ENCODE measurements at regions not wholly inside any gene's neighbourhood (a gene's known extent, or its start where the extent isn't known, plus 50 kb on each side); places are given as distances from the start of the nearest gene placed in this dataset.

- TF ChIP-seq CTCF (IDR thresholded peaks at IDR 0.05; ENCODE audit: unreplicated experiment in 3 of 3) = no peak
- no peaks in the 10 kb centered on the region for H3K36me3 Mint-ChIP-seq (ENCODE audit: low read depth)
- H3K27me3 Mint-ChIP-seq (ENCODE audit: low read depth) = peaks cover 50% of the 10 kb centered on the region
- H3K9me3 Mint-ChIP-seq = peaks cover 2% of the 10 kb centered on the region
- no peak overlapping the region for H3K4me3 Mint-ChIP-seq
- no peaks in the 10 kb centered on the region for H3K4me1 Mint-ChIP-seq
- H3K27ac Mint-ChIP-seq = no peak overlapping the region
These were observed 105.0 kb upstream of the ZNF184 start for GRCh38 chr6:27577922-27578321.

DNA sequence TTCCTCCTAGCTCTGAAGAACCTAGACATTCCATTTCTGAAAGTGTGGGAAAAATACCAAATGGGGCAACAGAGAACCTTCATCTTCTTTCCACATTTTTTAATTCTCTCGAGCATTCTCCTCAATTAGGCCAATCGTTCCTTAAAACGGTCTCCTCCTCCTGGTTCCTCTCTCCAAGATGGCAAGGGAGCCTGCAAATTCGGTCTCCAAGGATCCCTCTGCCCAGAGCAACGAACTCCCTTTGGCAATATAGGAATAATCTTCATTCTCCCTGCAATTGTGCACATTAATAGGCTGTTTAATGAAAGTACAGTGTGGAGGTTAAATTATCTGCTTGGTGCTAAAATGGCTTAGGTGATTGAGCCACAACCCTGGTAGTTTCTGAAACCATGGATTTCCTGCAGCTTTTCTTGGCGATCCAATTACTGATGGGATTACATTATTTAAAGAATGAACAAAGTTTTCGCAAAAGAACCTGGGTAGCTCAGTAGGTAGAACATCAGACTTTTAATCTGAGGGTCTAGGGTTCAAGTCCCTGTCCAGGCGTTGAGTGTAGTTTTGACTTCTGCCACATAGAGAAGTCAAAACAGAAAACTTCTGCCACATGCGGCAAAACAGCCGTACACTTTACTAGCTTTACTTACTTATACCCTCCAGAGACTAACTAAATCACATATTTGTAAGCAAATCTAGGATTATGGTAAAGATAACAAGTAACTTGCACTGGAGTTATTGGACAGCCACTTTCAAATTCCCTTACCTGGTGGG lies 102.9 kb upstream of the ZNF184 start:
- H3K27me3 Mint-ChIP-seq (ENCODE audit: low read depth) = peaks cover 38% of the 10 kb centered on the region
- peaks cover 2% of the 10 kb centered on the region for H3K9me3 Mint-ChIP-seq
- no peaks in the 10 kb centered on the region for H3K36me3 Mint-ChIP-seq (ENCODE audit: low read depth)
- TF ChIP-seq CTCF (IDR thresholded peaks at IDR 0.05; ENCODE audit: unreplicated experiment in 3 of 3) = no peak
- H3K27ac Mint-ChIP-seq = no peak overlapping the region
- no peak overlapping the region for H3K4me3 Mint-ChIP-seq
- no peaks in the 10 kb centered on the region for H3K4me1 Mint-ChIP-seq

DNA sequence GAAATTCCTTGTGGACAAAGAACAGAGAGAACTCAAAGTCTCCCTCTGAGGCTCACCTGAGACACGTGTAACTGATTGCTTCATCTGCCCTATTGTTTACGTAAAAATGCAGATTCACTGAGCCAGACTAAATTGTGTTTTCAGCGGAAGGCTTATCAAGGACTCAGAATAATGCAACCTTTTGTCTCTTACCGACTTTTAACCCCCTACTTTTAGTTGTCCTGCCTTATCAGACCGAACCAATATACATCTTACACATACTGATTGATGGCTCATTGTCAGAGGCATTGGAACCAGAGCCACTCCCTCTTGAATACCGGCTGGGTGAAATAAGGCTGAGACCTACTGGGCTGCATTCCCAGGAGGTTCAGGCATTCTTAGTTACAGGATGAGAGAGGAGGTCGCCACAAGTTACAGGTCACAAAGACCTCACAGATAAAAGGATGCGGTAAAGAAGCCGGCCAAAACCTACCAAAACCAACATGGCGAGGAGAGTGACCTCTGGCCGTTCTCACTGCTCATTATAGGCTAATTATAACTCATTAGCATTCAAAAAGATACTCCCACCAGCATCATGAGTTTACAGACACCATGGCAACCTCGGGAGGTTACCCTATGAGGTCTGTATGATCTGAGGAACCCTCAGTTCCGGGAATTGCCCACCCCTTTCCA lies 95.5 kb upstream of the ZNF184 start:
- Mint-ChIP-seq H3K9me3 (no peaks in the 10 kb centered on the region), H3K4me1 (peaks cover 6% of the 10 kb centered on the region), H3K4me3 (no peak overlapping the region), H3K27me3 (ENCODE audit: low read depth) (peaks cover 76% of the 10 kb centered on the region), H3K36me3 (ENCODE audit: low read depth) (no peaks in the 10 kb centered on the region), H3K27ac (no peak overlapping the region)
- no peak for TF ChIP-seq CTCF (IDR thresholded peaks at IDR 0.05; ENCODE audit: unreplicated experiment in 3 of 3)

DNA sequence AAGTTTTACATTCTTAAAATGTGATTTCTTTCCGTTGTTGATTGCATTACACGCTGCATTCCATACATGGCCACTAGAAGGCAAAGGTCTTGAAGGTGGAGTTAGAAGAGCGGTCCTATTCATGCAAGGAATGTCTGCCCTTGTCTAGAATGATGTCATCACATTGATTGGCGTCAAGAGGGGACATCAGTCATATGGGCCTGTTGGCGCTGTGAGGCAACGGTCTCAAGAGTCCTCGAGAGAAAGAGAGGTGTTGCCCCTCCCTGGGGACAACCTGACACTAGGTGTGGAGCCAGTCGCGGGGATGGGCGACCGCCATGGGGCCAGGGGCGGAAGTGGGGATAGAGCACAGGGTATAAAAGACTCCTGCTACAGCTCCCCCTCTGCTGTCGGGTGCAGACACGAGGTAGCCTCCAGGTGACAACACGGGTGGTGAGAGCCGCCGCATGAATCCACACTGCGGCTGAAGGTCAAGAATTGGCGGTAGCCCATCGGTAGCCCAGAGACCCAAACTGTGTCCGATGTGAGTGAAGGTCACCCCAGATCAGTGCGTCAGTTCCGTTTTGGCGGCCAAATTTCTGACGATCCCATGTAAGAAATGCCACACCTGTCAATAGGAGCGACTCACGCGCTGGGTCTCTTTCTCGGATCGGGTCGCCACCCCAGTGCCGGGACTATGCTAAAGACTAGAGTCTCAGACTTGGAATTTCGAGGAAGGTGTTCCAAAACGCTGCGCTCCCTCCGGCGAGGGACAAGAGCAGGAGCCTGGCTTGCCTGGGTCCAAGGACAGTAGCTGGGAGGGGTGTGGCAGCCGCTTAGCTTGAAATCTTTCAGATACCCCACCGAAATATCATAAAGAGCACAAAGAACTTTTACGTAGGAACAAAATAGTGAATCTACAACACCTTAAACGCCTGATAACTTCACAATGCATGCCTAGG lies 93.2 kb upstream of the ZNF184 start:
- Mint-ChIP-seq H3K4me1 (peaks cover 6% of the 10 kb centered on the region), H3K9me3 (no peaks in the 10 kb centered on the region), H3K36me3 (ENCODE audit: low read depth) (no peaks in the 10 kb centered on the region)

GRCh38 chr6:27562027-27562410 lies 89.1 kb upstream of the ZNF184 start:
- H3K9me3 Mint-ChIP-seq = no peaks in the 10 kb centered on the region
- TF ChIP-seq CTCF (IDR thresholded peaks at IDR 0.05; ENCODE audit: unreplicated experiment in 3 of 3) = no peak
- no peak overlapping the region for H3K27ac Mint-ChIP-seq
- no peaks in the 10 kb centered on the region for H3K36me3 Mint-ChIP-seq (ENCODE audit: low read depth)
- H3K4me3 Mint-ChIP-seq = no peak overlapping the region
- H3K4me1 Mint-ChIP-seq = peaks cover 6% of the 10 kb centered on the region
- H3K27me3 Mint-ChIP-seq (ENCODE audit: low read depth) = peaks cover 96% of the 10 kb centered on the region

More for the DNA sequence above, 93.2 kb upstream of the ZNF184 start:
- peaks cover 90% of the 10 kb centered on the region for H3K27me3 Mint-ChIP-seq (ENCODE audit: low read depth)
- peak in 2 of 3 experiments; percentile 19 to 26 for TF ChIP-seq CTCF (IDR thresholded peaks at IDR 0.05; ENCODE audit: unreplicated experiment in 3 of 3)
- H3K4me3 Mint-ChIP-seq = peak overlapping the region; percentile 22 to 78 (median 65)
- H3K27ac Mint-ChIP-seq = no peak overlapping the region
